ENCODE measurements at regions not wholly inside any gene's neighbourhood (a gene's known extent, or its start where the extent isn't known, plus 50 kb on each side); places are given as distances from the start of the nearest gene placed in this dataset.

DNA sequence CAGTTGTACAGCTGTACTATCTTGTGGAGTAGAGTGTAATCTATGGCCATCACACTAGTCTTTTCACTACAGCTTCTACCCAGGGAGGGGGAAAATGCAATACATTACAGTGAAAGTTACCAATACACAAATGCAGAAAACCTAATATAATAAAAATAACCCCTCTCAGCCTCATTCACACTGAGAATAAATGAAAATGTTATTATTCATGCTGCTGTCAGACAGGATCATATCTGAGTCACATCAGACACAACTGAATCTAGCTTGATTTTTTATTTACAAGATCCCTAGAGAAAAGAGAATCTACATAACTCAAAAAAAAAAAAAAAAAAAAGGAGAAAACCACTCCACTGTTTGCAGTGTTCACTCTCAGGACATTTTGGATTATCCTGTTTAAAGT is 293.9 kb upstream of the ESRRG start:
- TF ChIP-seq, protein P1, sequence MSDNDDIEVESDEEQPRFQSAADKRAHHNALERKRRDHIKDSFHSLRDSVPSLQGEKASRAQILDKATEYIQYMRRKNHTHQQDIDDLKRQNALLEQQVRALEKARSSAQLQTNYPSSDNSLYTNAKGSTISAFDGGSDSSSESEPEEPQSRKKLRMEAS (IDR thresholded peaks at IDR 0.05) = no peak
- TF ChIP-seq YY1 (IDR thresholded peaks at IDR 0.05; ENCODE audit: low read depth) (no peak), FOXM1 (IDR thresholded peaks at IDR 0.05; ENCODE audit: borderline replicate concordance, low read depth) (no peak), RAD21 (IDR thresholded peaks at IDR 0.05; ENCODE audit: low read depth) (no peak), EP300 (IDR thresholded peaks at IDR 0.05; ENCODE audit: borderline replicate concordance) (no peak), CEBPB (IDR thresholded peaks at IDR 0.05) (no peak), TEAD4 (IDR thresholded peaks at IDR 0.05) (no peak), TAF1 (IDR thresholded peaks at IDR 0.05; ENCODE audit: low read depth) (no peak), EGR1 (IDR thresholded peaks at IDR 0.05) (no peak), NFIC (IDR thresholded peaks at IDR 0.05) (no peak)
- TF ChIP-seq, protein P2, sequence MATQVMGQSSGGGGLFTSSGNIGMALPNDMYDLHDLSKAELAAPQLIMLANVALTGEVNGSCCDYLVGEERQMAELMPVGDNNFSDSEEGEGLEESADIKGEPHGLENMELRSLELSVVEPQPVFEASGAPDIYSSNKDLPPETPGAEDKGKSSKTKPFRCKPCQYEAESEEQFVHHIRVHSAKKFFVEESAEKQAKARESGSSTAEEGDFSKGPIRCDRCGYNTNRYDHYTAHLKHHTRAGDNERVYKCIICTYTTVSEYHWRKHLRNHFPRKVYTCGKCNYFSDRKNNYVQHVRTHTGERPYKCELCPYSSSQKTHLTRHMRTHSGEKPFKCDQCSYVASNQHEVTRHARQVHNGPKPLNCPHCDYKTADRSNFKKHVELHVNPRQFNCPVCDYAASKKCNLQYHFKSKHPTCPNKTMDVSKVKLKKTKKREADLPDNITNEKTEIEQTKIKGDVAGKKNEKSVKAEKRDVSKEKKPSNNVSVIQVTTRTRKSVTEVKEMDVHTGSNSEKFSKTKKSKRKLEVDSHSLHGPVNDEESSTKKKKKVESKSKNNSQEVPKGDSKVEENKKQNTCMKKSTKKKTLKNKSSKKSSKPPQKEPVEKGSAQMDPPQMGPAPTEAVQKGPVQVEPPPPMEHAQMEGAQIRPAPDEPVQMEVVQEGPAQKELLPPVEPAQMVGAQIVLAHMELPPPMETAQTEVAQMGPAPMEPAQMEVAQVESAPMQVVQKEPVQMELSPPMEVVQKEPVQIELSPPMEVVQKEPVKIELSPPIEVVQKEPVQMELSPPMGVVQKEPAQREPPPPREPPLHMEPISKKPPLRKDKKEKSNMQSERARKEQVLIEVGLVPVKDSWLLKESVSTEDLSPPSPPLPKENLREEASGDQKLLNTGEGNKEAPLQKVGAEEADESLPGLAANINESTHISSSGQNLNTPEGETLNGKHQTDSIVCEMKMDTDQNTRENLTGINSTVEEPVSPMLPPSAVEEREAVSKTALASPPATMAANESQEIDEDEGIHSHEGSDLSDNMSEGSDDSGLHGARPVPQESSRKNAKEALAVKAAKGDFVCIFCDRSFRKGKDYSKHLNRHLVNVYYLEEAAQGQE (IDR thresholded peaks at IDR 0.05; ENCODE audit: low read depth) = no peak
- TF ChIP-seq, protein P3, sequence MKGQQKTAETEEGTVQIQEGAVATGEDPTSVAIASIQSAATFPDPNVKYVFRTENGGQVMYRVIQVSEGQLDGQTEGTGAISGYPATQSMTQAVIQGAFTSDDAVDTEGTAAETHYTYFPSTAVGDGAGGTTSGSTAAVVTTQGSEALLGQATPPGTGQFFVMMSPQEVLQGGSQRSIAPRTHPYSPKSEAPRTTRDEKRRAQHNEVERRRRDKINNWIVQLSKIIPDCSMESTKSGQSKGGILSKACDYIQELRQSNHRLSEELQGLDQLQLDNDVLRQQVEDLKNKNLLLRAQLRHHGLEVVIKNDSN (IDR thresholded peaks at IDR 0.05) = no peak
